ENCODE measurements at regions not wholly inside any gene's neighbourhood (a gene's known extent, or its start where the extent isn't known, plus 50 kb on each side); places are given as distances from the start of the nearest gene placed in this dataset.

- no peak for DNase-seq (ENCODE audit: low spot score in 2 of 2)
- H3K9me3 ChIP-seq = peaks cover 0 to 4% (median 0%) of the 10 kb centered on the region in 4 donors
- H3K27ac ChIP-seq = no peak overlapping the region
- peaks cover 0 to 3% (median 0%) of the 10 kb centered on the region in 4 donors for H3K4me1 ChIP-seq
- no peak overlapping the region for H3K4me3 ChIP-seq
- no peak for TF ChIP-seq EP300 (IDR thresholded peaks at IDR 0.05)
- no peak for TF ChIP-seq POLR2A (IDR thresholded peaks at IDR 0.05)
- no peak for TF ChIP-seq CTCF (IDR thresholded peaks at IDR 0.05)
- no peaks in the 10 kb centered on the region for H3K27me3 ChIP-seq
- H3K36me3 ChIP-seq = no peaks in the 10 kb centered on the region
- 86% methylated on average over 4 of the region's 4 CpGs for WGBS, 2 donors
These were observed 342.3 kb upstream of the PROK2 start for GRCh38 chr3:72127224-72127612.

GRCh38 chr3:72126441-72127223 lies 341.7 kb upstream of the PROK2 start:
- 78 to 80% methylated on average over 8 of the region's 8 CpGs for WGBS, 2 donors
- Histone ChIP-seq H3K4me3 (no peak overlapping the region), H3K4me1 (peaks cover 0 to 3% (median 0%) of the 10 kb centered on the region in 4 donors), H3K27ac (no peak overlapping the region), H3K9me3 (peaks cover 0 to 4% (median 0%) of the 10 kb centered on the region in 4 donors), H3K27me3 (no peaks in the 10 kb centered on the region), H3K36me3 (no peaks in the 10 kb centered on the region)
- TF ChIP-seq POLR2A (IDR thresholded peaks at IDR 0.05) = no peak
- TF ChIP-seq EP300 (IDR thresholded peaks at IDR 0.05) = no peak
- no peak for DNase-seq (ENCODE audit: low spot score in 2 of 2)

- no peaks in the 10 kb centered on the region for H3K4me1 ChIP-seq
- no peaks in the 10 kb centered on the region for H3K36me3 ChIP-seq
- no peaks in the 10 kb centered on the region for H3K9me3 ChIP-seq
- no peaks in the 10 kb centered on the region for H3K27me3 ChIP-seq
- no peak overlapping the region for H3K27ac ChIP-seq
- 50 to 56% methylated on average over 7 of the region's 7 CpGs for WGBS, 2 donors
- peak; percentile 46 to 82 for DNase-seq (ENCODE audit: low spot score in 2 of 2)
- no peak overlapping the region for H3K4me3 ChIP-seq
- TF ChIP-seq POLR2A (IDR thresholded peaks at IDR 0.05) (no peak), EP300 (IDR thresholded peaks at IDR 0.05) (peak; percentile 73 to 97)
These were observed 339.0 kb upstream of the PROK2 start for GRCh38 chr3:72123908-72124441.

- 79% methylated on average over 5 of the region's 5 CpGs for WGBS, 2 donors
- no peak for TF ChIP-seq POLR2A (IDR thresholded peaks at IDR 0.05)
- TF ChIP-seq EP300 (IDR thresholded peaks at IDR 0.05) = no peak
- TF ChIP-seq CTCF (IDR thresholded peaks at IDR 0.05) = no peak
- H3K27ac ChIP-seq = no peak overlapping the region
- no peaks in the 10 kb centered on the region for H3K27me3 ChIP-seq
- H3K9me3 ChIP-seq = no peaks in the 10 kb centered on the region
- H3K4me1 ChIP-seq = no peaks in the 10 kb centered on the region
- DNase-seq (ENCODE audit: low spot score in 2 of 2) = no peak
- H3K4me3 ChIP-seq = no peak overlapping the region
- H3K36me3 ChIP-seq = no peaks in the 10 kb centered on the region
These were observed 336.1 kb upstream of the PROK2 start for GRCh38 chr3:72120806-72121778.

GRCh38 chr3:72120039-72120438 lies 335.1 kb upstream of the PROK2 start:
- no peak for DNase-seq (ENCODE audit: low spot score in 2 of 2)
- H3K4me1 ChIP-seq = no peaks in the 10 kb centered on the region
- H3K27me3 ChIP-seq = no peaks in the 10 kb centered on the region
- no peak overlapping the region for H3K27ac ChIP-seq
- TF ChIP-seq POLR2A (IDR thresholded peaks at IDR 0.05) = no peak
- no peak for TF ChIP-seq CTCF (IDR thresholded peaks at IDR 0.05)
- no peak for TF ChIP-seq EP300 (IDR thresholded peaks at IDR 0.05)
- no peaks in the 10 kb centered on the region for H3K36me3 ChIP-seq
- WGBS, 2 donors = 93 to 94% methylated on average over 4 of the region's 4 CpGs
- no peaks in the 10 kb centered on the region for H3K9me3 ChIP-seq
- no peak overlapping the region for H3K4me3 ChIP-seq
